ENCODE measurements at regions not wholly inside any gene's neighbourhood (a gene's known extent, or its start where the extent isn't known, plus 50 kb on each side); places are given as distances from the start of the nearest gene placed in this dataset.

DNA sequence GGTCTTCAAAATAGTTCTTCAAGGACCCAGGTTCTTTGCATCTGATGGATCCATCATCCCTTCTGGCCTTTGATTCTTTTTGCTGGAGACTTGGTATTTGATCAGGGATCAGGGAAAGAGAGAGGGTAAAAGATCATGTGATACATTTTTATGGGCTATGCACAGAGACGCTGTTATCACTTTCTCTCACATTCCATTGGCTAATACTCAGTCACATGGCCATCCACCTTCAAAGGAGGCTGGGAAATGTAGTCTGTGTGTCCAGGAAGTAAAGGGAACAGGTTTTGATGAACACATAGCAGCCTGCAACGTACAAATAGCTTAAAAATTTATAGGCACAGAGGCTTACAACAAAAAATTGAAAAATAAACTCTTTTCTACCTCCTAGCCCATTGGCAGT is 629.6 kb upstream of the FANCL start:
- TF ChIP-seq, protein P1, sequence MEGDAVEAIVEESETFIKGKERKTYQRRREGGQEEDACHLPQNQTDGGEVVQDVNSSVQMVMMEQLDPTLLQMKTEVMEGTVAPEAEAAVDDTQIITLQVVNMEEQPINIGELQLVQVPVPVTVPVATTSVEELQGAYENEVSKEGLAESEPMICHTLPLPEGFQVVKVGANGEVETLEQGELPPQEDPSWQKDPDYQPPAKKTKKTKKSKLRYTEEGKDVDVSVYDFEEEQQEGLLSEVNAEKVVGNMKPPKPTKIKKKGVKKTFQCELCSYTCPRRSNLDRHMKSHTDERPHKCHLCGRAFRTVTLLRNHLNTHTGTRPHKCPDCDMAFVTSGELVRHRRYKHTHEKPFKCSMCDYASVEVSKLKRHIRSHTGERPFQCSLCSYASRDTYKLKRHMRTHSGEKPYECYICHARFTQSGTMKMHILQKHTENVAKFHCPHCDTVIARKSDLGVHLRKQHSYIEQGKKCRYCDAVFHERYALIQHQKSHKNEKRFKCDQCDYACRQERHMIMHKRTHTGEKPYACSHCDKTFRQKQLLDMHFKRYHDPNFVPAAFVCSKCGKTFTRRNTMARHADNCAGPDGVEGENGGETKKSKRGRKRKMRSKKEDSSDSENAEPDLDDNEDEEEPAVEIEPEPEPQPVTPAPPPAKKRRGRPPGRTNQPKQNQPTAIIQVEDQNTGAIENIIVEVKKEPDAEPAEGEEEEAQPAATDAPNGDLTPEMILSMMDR (IDR thresholded peaks at IDR 0.05) = no peak
- TF ChIP-seq EP300 (IDR thresholded peaks at IDR 0.05) = no peak
